Hematopoietic multipotent progenitor cell treated with erythropoietin and hydrocortisone succinate and interleukin-3 and kit ligand, for 17 days (in vitro differentiated cells): ENCODE measurements at regions not wholly inside any gene's neighbourhood (a gene's known extent, or its start where the extent isn't known, plus 50 kb on each side); places are given as distances from the start of the nearest gene placed in this dataset.

Experiments
- DNase-seq: peaks from one replicate; pipeline ENCODE4 v3.0.0-alpha.2; 2015; ENCODE audit warnings: low spot score

DNA sequence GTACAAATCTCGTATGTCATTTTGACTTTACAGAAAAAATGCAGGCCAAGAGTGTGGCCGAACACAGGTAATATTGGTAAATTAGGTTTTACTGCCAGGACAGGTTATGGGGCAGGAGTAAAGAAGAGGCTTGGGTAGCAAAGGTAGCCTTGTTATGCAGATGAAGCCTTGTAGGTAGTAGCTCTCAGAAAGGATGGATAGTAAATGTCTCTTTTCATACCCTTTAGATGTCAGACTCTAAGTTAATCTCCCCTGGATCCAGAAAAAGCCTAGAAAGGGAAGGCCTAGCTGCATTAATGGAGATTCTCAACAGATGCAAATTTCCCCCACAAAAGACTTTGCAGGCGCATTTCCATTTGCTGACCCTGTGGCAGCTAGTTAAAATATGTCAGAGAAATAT, 1445.1 kb upstream of the CADM2 start:
- no peak for DNase-seq

DNA sequence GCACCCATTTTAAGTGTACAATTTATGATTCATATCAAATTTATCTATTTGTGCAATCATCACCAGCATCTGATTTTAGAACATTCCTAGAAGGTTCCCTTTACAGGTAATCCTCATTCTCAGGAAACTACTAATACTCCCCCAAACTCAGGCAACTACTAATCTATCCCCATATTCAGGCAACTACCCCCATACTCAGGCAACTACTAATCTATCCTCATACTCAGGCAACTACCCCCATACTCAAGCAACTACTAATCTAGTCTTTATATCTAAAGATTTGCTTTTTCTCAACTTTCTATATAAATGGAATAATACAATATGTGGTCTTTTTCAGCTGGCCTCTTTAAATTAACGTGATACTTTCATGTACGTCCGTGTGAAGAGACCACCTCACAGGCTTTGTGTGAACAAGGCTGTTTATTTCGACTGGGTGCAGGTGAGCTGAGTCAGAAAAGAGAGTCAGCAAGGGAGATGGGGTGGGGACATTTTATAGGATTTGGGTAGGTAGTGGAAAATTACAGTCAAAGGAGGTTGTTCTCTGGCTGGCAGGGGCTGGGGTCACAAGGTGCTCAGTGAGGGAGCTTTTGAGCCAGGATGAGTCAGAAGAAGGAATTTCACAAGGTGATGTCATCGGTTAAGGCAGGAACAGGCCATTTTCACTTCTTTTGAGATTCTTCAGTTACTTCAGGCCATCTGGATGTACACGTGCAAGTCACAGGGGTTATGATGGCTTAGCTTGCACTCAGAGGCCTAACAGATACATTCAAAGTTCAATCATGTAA, 1444.5 kb upstream of the CADM2 start:
- DNase-seq, result no peak

DNA sequence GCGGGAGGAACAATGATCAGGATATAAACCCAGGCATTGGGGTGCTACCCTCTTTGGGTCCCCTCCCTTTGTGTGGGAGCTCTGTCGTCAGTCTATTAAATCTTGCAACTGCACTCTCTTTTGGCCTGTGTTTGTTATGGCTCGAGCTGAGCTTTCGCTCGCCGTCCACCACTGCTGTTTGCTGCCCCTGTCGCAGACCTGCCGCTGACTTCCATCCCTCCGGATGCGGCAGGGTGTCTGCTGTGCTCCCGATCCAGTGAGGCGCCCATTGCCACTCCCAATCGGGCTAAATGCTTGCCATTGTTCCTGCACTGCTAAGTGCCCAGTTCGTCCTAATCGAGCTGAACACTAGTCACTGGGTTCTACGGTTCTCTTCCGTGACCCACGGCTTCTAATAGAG, 1443.7 kb upstream of the CADM2 start:
- DNase-seq, result no peak

DNA sequence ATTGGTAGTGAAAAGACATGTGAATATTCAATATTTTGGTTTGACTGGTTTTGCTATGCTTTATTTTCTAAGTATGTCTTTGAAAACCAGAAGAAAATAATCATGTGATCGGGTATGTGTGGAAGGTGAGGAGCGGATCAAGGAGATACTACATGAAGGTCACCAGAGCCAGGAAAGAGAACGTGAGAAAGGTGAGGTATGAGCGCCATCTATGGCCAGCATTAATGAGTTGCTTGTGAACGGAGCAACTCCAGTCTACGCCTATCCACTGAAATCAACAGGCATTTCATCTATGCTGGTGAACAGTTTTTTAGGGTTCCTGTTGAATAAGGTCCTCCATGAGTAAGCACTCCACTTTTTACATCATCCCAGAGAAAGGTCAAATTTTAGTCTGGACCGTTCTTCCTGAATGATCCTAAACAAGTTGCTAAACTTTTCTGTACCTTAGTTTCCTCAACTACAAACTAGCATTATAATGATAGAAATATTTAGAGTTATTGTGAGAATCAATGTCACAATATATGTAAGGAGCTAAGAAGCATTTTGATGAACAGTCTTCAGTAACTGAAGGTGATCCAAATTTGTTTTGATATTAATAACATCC, 1435.2 kb upstream of the CADM2 start:
- no peak for DNase-seq

DNA sequence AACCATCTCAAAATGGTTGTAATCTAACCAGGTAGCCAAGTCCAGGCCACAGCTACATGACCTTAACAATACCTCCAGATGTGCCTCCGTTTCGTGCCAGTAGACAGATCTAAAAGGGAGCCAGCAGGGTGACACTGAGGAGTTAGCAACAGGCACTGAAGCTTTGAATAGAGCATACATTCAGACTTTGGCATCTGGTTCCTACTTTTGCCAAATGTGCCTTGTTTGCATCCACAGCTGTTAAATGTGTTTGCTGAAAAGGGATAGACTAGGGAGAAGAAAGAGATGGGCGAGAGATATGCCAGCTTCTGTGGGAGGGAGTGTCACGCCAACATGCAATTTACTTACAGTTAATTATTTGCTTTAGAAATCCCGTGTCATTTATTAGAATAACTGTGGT, 1433.9 kb upstream of the CADM2 start:
- DNase-seq, result no peak

DNA sequence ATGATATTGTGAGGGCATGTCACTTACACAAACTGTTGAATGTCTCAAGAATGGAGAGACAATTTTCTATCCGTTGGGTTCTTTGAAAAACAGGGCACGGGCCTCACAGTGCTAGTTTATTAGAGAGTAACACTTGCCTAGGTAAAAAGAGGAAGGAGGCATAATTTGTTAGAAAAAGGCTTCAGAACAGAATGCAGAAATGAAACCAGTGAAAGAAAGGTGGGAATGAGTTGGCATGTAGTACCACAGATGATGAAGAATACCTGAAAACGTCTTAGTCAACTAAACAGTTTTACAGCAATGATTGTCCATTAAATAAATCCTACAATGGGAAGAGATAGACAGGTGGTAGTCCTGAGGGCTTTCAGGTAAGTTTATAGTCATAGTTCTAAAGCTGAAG, 1399.7 kb upstream of the CADM2 start:
- no peak for DNase-seq

DNA sequence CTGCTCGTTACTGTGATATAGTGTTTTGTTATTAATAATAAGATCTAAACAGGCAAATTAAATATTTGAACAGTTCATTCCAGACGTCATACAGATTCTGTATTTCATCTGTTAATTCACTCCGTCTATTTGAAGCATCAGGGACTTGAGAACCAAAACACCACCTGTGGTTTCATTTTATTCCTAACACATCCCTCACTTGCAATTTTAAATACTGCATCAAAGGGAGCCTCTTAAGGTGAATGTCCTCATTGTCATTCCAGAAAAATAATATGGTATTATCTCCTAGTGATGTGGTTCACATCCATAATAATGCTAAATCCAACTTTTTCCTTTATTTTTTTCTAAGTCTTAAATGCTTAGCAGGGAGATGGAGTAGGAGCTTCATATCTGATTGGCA, 1390.9 kb upstream of the CADM2 start:
- no peak for DNase-seq

DNA sequence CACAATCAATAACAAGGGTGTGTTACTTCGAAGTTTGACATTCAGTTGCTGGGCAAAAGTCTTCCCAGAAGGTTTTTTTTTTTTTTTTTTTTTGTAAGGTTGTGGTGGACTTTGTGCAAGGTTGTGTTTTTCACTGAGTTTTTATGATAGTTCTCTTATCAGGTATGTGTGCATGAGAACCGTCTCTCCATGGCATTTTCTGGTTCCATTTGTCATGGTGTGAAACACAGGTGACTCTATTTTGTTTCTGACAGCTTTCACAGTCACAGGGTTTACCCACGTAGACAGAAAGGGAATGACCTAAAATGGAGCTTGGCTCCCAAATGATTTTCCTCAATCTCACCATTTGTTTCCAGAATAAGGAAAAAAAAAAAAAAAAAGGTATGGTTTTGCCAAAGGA, 1377.2 kb upstream of the CADM2 start:
- no peak for DNase-seq

DNA sequence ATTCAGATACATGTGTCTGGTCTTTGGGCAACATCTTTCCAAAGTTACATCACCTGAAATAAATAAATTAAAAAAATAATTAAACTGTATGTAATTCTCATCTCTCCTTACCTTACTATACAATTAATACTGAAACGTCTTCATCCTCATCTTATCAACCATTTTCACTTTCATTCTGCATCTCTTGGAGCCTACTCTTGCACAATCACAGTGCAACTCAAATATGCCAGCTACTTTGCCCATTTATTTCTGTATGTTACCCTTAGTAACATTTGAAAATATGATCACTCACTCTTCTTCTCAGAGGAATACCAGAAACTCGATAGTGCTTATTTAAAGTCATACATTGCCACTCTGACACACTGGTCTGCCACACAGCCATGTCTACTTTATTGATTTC, 1357.1 kb upstream of the CADM2 start:
- no peak for DNase-seq

DNA sequence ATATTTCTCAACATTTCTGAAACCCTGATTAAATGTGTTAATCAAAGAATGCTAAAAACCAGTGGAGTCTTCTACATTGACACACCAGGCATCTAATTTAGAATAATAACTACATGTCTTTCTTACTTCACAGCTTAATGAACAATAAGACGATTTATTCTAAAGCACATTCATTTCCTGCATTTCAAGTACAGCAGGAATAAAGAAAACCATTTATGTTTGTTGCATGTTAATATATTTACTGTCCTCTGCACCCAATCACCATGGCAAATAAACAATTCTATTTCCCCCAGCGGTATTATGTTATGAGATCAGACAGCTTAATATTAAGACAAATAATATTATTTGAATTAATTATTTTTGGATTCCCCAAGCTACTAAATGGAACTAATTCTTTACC, 1336.3 kb upstream of the CADM2 start:
- no peak for DNase-seq

DNA sequence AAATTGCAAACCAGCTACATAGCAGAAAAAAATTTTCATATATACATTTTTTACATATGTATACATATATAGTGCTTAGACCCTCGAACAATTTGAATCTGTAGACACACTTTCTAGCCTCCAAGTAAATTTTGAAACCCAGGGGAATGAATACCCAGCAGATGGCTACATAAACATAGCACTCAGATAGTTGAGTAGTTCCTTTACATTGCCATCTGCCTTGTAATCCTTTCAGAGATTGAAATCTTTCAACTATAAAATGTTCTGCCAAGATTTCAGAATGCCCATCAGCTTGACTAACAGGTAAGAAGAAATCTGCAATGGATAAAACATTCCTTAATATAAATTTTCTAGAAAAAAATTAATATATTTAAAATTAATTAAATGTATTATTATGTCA, 1333.5 kb upstream of the CADM2 start:
- DNase-seq, result no peak

DNA sequence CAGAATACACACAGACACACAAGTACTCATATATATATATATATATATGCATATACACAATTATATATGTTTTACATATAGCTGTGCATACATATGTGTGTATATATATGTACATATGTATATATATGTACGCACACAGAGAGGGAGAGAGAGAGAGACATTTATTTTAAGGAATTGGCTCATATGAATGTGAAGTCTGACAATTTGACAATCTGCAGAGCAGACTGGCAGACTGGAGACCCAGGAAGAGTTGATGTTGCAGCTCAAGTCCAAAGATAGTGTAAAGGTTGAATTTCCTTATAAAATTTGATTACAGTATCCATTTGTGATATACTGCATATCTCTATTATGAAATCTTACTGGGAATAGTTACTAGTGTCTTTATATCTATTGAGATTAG, 1330.3 kb upstream of the CADM2 start:
- DNase-seq, result no peak

DNA sequence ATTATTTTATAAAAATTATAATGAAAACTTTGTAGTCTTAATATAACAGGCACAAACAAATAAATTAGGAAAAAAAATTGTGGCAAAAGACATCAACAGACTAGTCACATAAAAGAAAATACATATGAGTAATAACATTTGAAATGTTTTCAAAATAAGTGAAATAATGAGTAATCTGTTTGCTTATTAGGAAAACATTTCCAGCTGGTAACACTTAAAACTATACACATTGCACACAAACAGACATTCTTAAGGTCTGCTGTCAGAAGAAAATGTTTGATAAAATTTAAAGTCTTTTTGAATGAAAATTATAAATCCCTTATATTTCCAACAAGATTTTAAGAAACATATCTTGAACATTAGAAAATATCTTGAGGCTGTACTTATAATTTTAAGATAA, 1326.3 kb upstream of the CADM2 start:
- no peak for DNase-seq

DNA sequence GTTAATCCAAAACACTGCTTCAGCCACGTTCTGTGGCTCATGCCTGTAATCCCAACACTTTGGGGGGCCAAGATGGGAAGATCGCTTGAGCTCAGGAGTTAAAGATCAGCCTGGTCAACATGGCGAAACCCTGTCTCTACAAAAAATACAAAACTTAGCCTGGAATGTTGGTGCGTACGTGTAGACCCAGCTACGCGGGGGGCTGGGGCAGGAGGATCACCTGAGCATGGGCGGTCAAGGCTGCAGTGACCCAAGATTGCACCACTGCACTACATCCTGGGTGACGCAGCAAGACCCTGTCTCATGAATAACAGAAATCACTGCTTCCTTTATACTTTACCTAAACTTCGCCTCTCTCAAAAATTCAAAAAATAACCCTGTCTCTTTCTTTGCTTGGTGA, 1325.0 kb upstream of the CADM2 start:
- no peak for DNase-seq

DNA sequence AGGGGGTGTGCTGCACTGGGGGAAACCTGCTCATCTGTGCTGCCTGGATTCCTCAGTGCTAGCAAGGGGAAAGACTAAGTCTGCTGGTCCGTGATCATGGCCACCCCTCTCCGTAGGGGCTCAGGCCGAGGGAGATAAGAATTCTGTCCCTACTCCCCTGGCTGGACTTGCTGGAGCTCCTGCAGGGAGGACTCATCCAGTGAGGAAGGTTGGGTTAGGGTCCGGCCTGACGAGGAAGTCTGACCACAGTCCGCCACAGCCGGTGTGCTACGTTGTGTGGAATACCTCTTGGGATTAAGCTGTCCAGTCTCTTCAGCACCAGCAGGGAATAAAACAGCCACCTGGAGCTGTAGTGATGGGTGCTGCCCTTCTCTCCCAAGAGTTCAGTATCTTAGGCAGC, 1309.1 kb upstream of the CADM2 start:
- no peak for DNase-seq

DNA sequence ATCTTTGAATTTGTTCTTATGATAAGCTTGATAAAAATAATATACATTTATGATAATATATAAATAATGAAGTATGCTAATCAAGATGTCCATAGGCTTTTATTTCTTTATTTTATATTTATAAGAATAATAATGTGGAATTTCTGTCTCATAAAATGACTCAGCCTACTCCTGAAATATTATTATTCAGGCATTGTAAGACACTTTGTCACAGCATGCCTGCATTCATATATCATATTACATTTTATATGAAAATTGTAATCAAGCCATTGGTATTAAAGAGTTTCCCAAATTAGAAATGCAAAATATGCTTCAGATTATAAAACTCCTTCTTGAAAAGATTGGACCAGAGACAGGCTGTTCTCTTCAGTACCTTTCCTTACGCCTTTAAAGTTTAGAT, 1303.7 kb upstream of the CADM2 start:
- no peak for DNase-seq

DNA sequence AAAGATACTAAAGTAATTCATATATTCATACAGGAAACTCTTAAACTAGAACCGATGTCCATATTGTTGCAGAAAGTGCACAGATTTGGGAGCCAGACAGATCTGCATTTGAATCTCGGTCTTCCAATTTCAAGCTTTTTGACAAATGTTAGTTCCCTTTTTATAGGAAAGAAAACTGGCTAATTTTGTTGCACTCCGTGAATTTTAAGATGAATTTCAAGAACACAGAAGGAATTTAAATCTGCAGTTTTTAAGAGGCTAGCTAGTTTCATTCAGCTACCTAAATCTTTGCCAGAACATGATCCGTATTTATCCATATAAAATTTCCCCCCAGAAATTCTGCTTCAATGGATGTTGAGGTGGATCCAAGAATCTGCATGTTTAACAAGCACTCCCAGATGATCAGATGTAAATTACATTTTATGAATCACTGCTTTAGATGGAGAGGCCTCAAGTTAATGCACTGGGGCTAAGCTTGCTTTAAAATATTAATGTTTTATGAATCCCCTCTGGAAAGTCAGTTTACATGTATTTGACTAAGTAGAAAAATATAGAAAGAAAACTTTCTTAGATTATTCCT, 1296.3 kb upstream of the CADM2 start:
- DNase-seq, result no peak

DNA sequence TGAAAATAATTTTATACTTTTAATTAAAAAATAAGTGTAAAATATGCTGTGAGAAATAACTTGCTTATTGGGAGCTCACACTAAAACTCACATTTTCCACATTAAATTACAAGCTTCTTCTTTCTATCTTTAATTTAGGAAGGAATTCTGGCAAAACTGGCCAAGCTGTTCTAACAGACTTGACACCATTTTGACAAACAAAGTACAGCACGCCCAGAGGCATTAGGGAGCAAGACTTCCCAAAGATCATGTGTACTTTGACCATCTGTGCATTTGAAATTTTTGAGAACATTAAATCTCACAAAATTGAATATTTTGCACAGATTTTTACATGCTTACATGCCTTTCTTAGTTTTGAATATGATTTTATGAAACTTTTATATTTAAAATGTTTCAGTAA, 1288.4 kb upstream of the CADM2 start:
- no peak for DNase-seq

DNA sequence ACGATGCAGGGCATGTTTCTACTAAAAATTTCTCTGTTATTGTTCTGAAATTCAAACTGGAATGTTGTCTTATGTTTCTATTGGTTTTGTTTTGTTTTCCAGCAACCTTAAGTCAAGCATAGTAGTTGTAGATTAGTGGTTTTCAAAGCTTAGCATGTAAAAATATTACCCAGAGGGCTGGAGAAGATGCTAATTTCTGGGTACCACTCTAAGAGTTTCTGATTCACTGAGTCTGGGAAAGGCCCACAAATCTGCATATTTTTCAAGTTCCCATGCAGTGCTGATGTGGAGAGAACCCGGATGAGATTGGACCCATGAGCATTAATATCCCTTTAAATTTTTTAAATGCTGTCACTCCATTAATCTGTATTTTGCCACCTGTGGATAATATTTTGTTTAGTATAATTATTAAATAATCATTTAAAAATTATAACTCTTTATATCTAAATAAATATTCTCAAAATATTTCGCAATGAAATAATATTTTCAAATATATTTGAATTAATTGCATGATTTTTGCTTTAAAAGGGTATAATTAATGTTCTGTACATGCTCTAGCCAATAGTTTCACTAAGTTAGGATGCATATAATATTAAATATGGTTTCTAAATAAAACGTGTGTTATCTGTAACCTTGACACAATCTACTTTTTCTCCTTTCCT, 1274.7 kb upstream of the CADM2 start:
- no peak for DNase-seq

DNA sequence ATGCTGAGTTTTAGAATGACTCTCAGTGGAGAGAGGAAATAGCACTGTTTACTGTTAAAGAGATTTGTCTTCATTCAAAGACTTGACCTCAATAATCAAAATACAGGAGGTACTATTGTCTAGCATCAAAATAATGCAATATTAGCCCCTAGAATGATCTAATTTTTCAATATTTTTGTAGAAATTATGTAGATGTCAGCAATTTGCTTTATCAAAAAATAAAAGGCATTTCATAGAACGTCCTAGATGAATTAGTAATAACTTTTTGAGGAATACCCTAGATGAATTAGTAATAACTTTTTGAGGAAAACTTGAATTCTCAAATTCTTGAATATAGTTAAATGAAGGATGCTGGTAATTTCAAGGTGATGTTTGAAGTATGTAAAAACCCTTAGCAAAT, 1252.1 kb upstream of the CADM2 start:
- DNase-seq, result no peak

DNA sequence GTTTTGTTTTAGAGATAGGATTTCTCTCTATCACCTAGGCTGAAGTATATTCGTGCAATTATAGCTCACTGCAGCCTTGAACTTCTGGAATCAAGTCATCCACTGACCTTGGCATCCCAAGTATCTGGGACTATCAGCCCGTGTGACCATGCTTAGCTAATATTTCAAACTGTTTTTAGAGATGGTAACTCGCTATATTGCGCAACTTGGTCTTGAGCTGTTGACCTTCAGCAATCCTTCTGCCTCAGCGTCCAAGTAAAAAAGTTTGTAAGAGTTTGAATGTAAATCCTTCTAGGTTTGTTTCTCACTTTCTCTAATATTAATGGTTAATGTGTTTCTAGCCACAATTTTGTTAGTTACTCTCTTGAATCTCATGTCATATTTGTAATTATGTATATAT, 1243.5 kb upstream of the CADM2 start:
- no peak for DNase-seq

DNA sequence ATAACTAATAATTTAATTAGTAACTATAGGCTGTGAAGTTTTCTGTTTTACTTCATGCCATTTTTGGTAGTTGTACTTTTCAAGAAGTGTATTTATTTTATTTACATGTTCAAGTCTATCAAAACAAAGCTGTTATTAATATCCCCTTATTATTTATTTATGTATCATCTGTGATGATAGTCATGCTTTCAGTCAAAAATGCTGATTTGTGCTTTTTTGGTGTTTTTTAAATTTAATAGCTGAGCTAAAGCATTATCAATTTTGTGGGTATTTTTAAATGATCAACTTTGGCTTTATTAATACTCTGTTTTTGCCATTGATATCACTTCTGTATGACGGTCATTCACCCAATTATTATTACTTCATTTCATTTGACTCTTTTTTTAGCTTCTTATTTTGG, 1229.2 kb upstream of the CADM2 start:
- no peak for DNase-seq

DNA sequence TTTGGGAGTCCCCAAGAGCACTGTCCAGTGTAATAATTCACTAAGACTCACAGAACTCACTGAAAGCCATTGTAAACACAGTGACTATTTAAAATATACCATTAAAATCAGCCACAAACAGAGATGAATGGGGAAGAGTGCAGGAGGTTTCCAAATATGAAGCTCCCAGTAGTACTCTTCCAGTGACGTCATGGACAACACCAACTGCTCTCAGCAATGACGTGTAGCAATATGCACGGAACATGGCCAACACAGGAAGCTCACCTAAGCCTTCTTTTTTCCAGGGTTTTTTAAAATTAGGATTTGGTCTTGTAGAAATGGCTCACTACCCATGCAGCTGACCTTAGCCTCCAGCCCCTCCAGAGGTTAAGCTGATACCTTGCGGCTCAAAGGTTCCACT, 1224.1 kb upstream of the CADM2 start:
- DNase-seq, result no peak
